ENCODE measurements at regions not wholly inside any gene's neighbourhood (a gene's known extent, or its start where the extent isn't known, plus 50 kb on each side); places are given as distances from the start of the nearest gene placed in this dataset.

DNA sequence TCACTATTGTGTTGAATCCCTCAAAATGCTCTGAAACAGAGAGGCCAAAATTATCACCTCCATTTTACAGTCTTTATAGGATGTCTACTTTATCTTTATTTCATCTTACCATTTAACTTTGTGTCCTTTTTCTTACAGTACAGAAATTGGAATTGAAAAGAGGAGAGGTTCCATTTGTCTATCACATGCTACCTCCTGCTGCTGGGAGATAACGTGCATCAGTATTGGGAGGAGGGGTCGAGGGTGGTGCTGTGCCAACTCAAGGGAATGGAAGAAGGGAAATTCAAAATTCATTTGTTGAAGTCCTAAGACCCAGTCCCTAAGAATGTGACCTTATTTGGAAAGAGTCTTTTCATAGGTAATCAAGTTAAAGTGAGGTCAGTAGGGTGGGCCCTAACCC lies 85.3 kb downstream of the HHIPL2 start:
- Mint-ChIP-seq H3K36me3 (ENCODE audit: low read depth) (peaks cover 8% of the 10 kb centered on the region), H3K9me3 (ENCODE audit: low read depth) (peaks cover 11% of the 10 kb centered on the region), H3K4me1 (ENCODE audit: low read depth) (peaks cover 11% of the 10 kb centered on the region), H3K27me3 (ENCODE audit: low read depth) (no peaks in the 10 kb centered on the region), H3K4me3 (ENCODE audit: unreplicated experiment) (no peak overlapping the region), H3K27ac (ENCODE audit: unreplicated experiment) (no peak overlapping the region)
- TF ChIP-seq, protein P1, sequence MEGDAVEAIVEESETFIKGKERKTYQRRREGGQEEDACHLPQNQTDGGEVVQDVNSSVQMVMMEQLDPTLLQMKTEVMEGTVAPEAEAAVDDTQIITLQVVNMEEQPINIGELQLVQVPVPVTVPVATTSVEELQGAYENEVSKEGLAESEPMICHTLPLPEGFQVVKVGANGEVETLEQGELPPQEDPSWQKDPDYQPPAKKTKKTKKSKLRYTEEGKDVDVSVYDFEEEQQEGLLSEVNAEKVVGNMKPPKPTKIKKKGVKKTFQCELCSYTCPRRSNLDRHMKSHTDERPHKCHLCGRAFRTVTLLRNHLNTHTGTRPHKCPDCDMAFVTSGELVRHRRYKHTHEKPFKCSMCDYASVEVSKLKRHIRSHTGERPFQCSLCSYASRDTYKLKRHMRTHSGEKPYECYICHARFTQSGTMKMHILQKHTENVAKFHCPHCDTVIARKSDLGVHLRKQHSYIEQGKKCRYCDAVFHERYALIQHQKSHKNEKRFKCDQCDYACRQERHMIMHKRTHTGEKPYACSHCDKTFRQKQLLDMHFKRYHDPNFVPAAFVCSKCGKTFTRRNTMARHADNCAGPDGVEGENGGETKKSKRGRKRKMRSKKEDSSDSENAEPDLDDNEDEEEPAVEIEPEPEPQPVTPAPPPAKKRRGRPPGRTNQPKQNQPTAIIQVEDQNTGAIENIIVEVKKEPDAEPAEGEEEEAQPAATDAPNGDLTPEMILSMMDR (IDR thresholded peaks at IDR 0.05): no peak
- no peak for DNase-seq (ENCODE audit: low spot score)

DNA sequence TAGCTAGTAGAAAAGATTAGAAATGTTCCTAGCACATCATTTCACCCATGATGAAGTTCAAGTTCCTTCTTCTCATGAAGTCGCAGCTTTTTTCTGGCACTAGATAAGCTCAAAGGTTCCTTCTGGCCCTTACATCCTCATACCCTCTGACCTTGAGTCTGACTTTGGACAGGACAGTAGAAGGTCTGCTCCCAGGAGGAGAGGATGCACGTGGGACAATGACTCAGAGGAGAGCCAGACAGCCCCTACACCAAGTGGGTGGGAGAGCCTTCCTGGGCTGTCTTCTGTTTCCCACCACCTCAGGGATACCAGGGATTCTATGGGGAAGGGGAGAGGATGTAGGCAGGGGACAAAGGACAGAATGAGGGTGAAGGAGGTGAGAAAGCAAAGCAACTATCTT lies 86.0 kb downstream of the HHIPL2 start:
- TF ChIP-seq, protein P1 (IDR thresholded peaks at IDR 0.05): no peak
- Mint-ChIP-seq H3K4me1 (ENCODE audit: low read depth) (peaks cover 11% of the 10 kb centered on the region), H3K27ac (ENCODE audit: unreplicated experiment) (no peak overlapping the region), H3K9me3 (ENCODE audit: low read depth) (peaks cover 17% of the 10 kb centered on the region), H3K36me3 (ENCODE audit: low read depth) (peaks cover 14% of the 10 kb centered on the region), H3K27me3 (ENCODE audit: low read depth) (no peaks in the 10 kb centered on the region), H3K4me3 (ENCODE audit: unreplicated experiment) (no peak overlapping the region)
- no peak for DNase-seq (ENCODE audit: low spot score)

DNA sequence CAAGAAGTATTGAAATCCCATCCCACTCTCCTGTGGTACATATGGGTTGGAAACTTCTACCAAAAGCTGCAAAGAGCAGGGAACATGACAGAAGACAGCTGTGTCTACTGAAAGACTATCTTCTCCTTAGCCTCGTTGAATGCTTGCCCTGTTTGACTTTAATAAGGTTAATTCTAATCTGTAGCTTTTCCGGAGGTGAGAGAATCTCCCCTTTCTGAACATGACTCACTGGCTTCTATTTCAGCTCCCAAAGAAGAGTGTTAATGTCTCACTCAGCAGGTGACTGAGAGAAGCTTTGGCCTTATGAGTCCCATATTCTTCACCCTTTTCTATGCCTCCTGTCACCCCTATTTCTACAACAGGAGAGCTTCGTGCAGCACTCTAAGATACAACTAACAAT lies 88.3 kb downstream of the HHIPL2 start:
- no peak for DNase-seq (ENCODE audit: low spot score)
- H3K9me3 Mint-ChIP-seq (ENCODE audit: low read depth): peaks cover 20% of the 10 kb centered on the region
- no peaks in the 10 kb centered on the region for H3K27me3 Mint-ChIP-seq (ENCODE audit: low read depth)
- no peak overlapping the region for H3K4me3 Mint-ChIP-seq (ENCODE audit: unreplicated experiment)
- H3K27ac Mint-ChIP-seq (ENCODE audit: unreplicated experiment): no peak overlapping the region
- peaks cover 16% of the 10 kb centered on the region for H3K4me1 Mint-ChIP-seq (ENCODE audit: low read depth)
- TF ChIP-seq, protein P1 (IDR thresholded peaks at IDR 0.05): no peak
- H3K36me3 Mint-ChIP-seq (ENCODE audit: low read depth): peaks cover 16% of the 10 kb centered on the region

DNA sequence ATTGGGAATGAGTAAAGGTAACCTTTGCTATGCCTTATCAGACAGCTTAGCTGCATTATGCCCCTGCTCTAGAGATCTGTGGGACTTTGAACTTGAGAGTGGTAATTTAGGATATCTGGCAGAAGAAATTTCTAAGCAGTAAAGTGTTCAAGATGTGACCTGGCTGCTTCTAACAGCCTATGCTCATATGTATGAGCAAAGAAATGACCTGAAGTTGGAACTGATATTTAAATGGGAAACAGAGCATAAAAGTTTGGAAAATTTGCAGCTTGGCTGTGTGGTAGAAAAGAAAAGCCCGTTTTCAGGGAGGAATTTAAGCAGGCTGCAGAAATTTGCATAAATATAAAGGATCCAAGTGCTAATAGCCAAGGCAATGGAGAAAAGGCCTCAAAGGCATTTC lies 90.4 kb downstream of the HHIPL2 start:
- Mint-ChIP-seq H3K4me1 (ENCODE audit: low read depth) (peaks cover 18% of the 10 kb centered on the region), H3K9me3 (ENCODE audit: low read depth) (peaks cover 20% of the 10 kb centered on the region), H3K36me3 (ENCODE audit: low read depth) (peaks cover 15% of the 10 kb centered on the region), H3K27me3 (ENCODE audit: low read depth) (no peaks in the 10 kb centered on the region), H3K4me3 (ENCODE audit: unreplicated experiment) (no peak overlapping the region), H3K27ac (ENCODE audit: unreplicated experiment) (no peak overlapping the region)
- no peak for DNase-seq (ENCODE audit: low spot score)
- TF ChIP-seq, protein P1 (IDR thresholded peaks at IDR 0.05): no peak

DNA sequence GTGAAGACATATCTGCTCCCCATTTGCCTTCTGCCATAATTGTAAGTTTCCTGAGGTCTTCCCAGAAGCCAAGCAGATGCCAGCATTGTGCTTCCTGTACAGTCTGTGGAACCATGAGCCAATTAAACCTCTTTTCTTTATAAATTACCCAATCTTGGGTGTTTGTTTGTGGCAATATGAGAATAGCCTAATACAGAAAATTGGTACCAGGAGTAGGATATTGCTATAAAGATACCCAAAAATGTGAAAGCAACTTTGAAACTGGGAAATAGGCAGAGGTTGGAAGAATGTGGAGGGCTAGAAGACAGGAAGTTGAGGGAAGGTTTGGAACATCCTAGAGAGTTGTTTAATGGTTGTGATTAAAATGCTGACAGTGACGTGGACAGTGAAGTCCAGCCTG lies 90.8 kb downstream of the HHIPL2 start:
- TF ChIP-seq, protein P1 (IDR thresholded peaks at IDR 0.05): no peak
- Mint-ChIP-seq H3K4me3 (ENCODE audit: unreplicated experiment) (no peak overlapping the region), H3K27ac (ENCODE audit: unreplicated experiment) (no peak overlapping the region), H3K4me1 (ENCODE audit: low read depth) (peaks cover 18% of the 10 kb centered on the region), H3K36me3 (ENCODE audit: low read depth) (peaks cover 15% of the 10 kb centered on the region), H3K27me3 (ENCODE audit: low read depth) (no peaks in the 10 kb centered on the region), H3K9me3 (ENCODE audit: low read depth) (peaks cover 20% of the 10 kb centered on the region)
- no peak for DNase-seq (ENCODE audit: low spot score)

All from chondrocyte (in vitro differentiated cells).